Activated naive CD8-positive, alpha-beta T cell (primary cell): ENCODE measurements at regions not wholly inside any gene's neighbourhood (a gene's known extent, or its start where the extent isn't known, plus 50 kb on each side); places are given as distances from the start of the nearest gene placed in this dataset.

Source experiments
- H3K27ac Mint-ChIP-seq: one replicate; pipeline ENCODE4 v1.8.0; 2021; ENCODE audit warnings: mixed read lengths
- H3K27me3 Mint-ChIP-seq: one replicate; pipeline ENCODE4 v1.8.0; 2021; ENCODE audit warnings: mixed read lengths
- H3K36me3 Mint-ChIP-seq: one replicate; pipeline ENCODE4 v1.8.0; 2021; ENCODE audit warnings: mixed read lengths
- H3K4me1 Mint-ChIP-seq: one replicate; pipeline ENCODE4 v1.8.0; 2021; ENCODE audit warnings: low read depth, mixed read lengths
- H3K4me3 Mint-ChIP-seq: one replicate; pipeline ENCODE4 v1.8.0; 2021; ENCODE audit warnings: mild to moderate bottlenecking, mixed read lengths
- H3K9me3 Mint-ChIP-seq: one replicate; pipeline ENCODE4 v1.8.0; 2021; ENCODE audit warnings: low read depth, mixed read lengths

DNA sequence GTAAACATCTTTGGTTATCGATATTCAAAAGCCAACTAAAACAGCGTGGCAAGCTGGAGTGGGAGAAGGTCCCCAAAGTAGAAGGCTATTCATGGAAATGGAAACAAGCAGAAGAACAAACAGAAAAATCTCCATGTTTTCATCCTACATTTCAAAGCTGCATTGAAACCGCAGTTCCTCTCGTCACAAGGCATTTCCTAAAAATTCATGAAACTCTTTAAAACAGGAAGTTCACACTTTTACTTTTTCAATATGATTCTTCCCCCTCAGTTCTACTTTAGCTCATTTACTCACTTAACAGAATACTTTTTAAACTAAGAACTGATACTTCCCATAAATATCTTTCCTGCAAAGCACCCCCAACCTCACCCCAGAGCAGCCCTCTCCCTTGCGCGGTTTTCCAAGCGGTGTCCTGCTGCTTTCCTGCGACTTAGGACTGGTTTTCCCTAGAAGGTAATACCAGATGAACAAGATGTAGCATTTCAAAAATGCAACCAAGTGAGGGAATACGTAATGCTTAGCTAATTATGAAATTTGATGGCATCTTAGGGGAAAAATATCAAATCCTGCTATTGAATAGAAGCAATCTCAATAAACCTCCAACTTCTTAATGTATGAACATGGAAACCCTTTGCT, 228.3 kb upstream of the PKN2 start:
- Mint-ChIP-seq H3K9me3 (no peaks in the 10 kb centered on the region), H3K27ac (no peak overlapping the region), H3K4me1 (no peaks in the 10 kb centered on the region), H3K36me3 (no peaks in the 10 kb centered on the region), H3K4me3 (no peak overlapping the region), H3K27me3 (peaks cover 6% of the 10 kb centered on the region)

DNA sequence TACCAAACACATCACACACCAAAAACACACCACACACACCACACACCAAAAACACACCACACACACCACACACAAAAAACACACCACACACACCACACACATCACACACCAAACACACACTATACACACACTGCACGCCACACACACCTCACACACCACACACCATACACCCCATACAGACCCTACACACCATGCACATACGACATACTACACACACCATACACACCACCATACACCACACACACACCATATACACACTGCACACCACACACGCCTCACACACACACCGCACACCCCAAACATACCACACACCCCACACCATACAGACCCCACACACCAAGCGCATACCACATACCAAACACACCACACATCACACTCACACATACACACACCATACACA, 226.9 kb upstream of the PKN2 start:
- H3K27me3 Mint-ChIP-seq, result peaks cover 16% of the 10 kb centered on the region
- H3K4me3 Mint-ChIP-seq, result no peak overlapping the region
- H3K36me3 Mint-ChIP-seq, result no peaks in the 10 kb centered on the region
- H3K27ac Mint-ChIP-seq, result no peak overlapping the region
- H3K9me3 Mint-ChIP-seq, result no peaks in the 10 kb centered on the region
- H3K4me1 Mint-ChIP-seq, result no peaks in the 10 kb centered on the region

DNA sequence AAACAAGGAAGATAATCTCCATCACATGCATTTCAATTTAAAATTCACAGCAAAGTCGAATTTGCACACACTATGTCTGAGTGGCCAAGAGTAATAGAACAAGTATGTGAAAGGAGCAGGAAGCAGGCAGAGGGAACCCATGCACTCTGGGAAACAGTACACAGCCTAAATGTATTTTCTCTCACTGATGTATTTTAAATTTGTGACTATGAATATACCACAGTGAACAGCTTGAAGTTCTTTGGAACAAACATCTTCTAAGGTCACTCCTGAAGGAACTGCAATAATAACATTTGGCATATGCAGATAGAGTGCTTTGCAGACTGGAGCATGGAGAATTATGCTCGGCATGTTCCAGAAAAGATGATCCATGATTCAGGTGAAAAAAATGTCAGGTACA, 223.1 kb upstream of the PKN2 start:
- H3K27ac Mint-ChIP-seq, result no peak overlapping the region
- H3K36me3 Mint-ChIP-seq, result no peaks in the 10 kb centered on the region
- no peaks in the 10 kb centered on the region for H3K4me1 Mint-ChIP-seq
- H3K9me3 Mint-ChIP-seq, result no peaks in the 10 kb centered on the region
- H3K4me3 Mint-ChIP-seq, result no peak overlapping the region
- peaks cover 25% of the 10 kb centered on the region for H3K27me3 Mint-ChIP-seq

DNA sequence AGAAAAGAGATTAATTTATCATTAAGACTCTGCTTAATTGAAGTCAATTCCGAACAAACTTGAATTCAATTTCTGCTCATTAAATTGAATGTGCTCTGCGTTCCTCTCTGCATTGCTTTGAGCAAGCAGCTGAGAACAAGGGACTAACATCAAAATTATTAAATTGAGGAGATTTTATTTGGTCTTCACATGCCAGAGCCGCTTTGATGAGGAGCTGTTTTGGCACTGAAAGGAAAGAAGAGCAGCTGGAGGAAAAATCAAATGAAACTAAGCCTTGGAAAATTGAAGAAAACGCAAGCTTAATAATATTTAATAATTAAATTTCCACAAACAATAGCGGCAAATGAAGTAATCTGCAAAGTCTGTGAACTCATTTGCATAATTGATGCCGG, 222.0 kb upstream of the PKN2 start:
- Mint-ChIP-seq H3K27ac (no peak overlapping the region), H3K4me3 (no peak overlapping the region), H3K36me3 (no peaks in the 10 kb centered on the region), H3K9me3 (no peaks in the 10 kb centered on the region), H3K4me1 (no peaks in the 10 kb centered on the region), H3K27me3 (peaks cover 25% of the 10 kb centered on the region)

DNA sequence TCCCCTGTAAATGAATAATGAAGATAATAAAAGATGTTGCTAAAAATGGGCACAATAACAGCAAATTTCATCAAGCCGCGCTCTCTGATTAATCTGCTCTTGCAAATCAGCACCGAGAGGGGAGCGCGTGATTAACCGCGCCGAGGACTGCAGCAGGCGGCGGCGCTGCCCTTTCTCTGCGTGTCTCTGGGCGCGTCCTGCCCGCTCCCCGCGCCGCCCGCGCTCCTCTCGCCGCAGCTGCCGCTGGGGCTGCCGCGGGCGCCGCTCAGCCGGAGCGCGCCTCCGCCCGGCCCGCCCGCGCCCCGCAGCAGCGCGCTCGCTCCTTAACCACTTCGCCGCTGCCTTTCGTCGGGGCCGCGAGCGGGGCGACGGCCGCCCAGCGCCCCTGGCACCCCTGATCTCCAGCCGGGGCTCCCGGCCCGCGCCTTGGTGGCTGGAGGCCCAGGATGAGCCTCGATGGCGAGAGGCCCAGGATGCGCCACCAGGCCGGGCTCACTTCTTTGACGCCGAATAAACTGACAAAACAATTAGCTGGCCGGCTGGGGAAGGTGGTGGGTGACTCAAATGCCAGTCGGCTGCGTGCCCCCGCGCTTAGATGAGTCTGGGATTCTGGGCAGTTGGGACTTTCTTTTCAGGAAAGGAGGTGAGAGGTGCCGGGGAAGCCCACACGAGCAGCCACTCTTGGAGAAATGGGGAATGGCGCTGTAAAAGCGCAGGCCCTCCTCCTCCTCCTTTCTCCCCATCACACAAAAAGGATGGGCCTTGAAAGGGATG, 221.4 kb upstream of the PKN2 start:
- no peaks in the 10 kb centered on the region for H3K4me1 Mint-ChIP-seq
- H3K4me3 Mint-ChIP-seq, result no peak overlapping the region
- no peaks in the 10 kb centered on the region for H3K36me3 Mint-ChIP-seq
- no peak overlapping the region for H3K27ac Mint-ChIP-seq
- H3K9me3 Mint-ChIP-seq, result no peaks in the 10 kb centered on the region
- peaks cover 25% of the 10 kb centered on the region for H3K27me3 Mint-ChIP-seq

DNA sequence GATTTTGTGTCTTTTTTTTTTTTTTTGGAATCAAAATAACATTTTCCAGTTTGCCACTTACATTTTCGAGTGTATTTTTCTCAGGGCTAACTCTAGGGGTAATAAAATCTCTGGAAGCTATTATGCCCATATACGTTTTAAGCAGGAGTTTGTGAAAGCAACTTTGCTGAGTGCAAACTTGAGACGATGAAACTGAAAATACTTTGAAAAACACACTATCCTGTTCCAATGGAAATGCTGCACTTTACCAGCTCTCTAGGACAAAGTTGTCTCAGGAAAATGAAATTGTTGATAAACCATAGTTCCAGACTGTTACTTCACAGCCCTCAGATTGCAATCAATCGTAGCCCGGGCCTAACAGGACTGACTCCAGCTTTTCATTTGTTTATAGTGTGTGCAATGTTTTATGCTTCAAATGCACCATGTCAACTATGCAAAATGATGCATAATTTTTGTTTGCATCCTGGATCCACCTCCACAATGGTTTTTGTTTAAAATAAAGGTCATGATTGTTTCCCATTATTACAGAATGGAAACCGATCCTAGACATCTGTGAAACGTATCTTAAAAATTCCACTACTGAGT, 220.6 kb upstream of the PKN2 start:
- Mint-ChIP-seq H3K27me3 (peaks cover 25% of the 10 kb centered on the region), H3K9me3 (no peaks in the 10 kb centered on the region), H3K4me3 (no peak overlapping the region), H3K4me1 (no peaks in the 10 kb centered on the region), H3K27ac (no peak overlapping the region), H3K36me3 (no peaks in the 10 kb centered on the region)

DNA sequence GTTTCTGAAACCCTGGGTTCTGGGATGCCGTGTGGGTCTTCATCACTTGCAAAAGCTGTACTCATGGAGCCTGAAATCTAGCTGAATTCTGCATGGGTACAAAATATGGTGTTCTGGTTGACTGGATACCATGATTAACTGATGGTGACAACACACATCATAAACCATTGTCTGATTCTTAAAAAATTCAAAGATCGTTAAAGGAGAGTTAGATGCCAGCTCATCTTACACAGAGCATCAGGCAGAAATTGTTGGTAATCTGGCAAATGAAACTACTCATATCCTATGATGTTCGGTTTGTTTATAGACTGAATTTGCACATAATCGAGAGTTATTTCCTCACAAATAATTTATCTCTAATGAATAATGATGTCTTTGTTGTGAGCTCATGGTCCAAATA, 218.1 kb upstream of the PKN2 start:
- H3K4me3 Mint-ChIP-seq, result no peak overlapping the region
- no peaks in the 10 kb centered on the region for H3K36me3 Mint-ChIP-seq
- no peaks in the 10 kb centered on the region for H3K9me3 Mint-ChIP-seq
- H3K27ac Mint-ChIP-seq, result no peak overlapping the region
- H3K27me3 Mint-ChIP-seq, result peaks cover 20% of the 10 kb centered on the region
- H3K4me1 Mint-ChIP-seq, result no peaks in the 10 kb centered on the region

DNA sequence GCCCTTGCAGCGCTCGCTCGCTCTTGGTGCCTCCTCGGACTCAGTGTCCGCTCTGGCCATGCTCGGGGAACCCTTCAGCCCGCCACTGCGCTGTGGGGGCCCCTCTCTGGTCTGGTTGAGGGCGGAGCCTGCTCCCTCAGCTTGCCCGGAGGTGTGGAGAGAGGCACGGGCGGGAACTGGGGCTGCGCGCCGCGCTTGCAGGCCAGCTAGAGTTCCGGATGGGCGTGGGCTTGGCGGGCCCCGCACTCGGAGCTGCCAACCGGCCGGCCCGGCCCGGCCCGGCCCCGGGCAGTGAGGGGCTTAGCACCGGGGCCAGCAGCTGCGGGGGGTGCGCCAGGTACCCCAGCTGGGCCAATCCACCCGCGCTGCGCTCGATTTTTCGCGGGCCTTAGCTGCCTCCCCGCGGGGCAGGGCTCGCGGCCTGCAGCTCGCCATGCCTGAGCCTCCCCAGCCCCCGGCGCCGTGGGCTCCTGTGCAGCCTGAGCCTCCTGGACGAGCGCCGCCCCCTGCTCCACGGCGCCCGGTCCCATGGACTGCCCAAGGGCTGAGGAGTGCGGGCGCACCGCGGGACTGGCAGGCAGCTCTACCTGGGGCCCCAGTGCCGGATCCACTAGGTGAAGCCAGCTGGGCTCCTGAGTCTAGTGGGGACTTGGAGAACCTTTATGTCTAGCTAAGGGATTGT, 217.0 kb upstream of the PKN2 start:
- Mint-ChIP-seq H3K4me1 (no peaks in the 10 kb centered on the region), H3K4me3 (no peak overlapping the region), H3K9me3 (no peaks in the 10 kb centered on the region)

DNA sequence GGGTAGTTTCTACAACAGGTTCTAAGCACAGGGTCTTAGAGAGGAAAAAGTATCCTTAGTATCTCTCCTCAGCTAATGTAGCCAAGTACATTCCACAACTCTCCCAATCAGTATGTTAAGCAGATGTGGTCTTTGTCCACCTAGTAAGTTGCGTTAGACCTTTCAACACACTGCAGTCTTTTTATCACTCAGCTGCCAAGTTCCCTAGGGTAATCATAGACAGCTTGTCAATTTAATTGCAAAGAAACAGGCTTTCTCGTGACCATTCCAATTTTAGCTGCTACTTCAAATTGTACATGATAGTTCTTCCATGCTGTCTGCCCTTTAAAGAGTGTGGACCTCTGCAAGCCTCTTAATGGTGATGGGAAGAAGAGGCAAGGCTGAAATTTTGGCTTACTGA, 211.8 kb upstream of the PKN2 start:
- H3K27ac Mint-ChIP-seq, result no peak overlapping the region
- no peak overlapping the region for H3K4me3 Mint-ChIP-seq
- H3K9me3 Mint-ChIP-seq, result no peaks in the 10 kb centered on the region
- peaks cover 1% of the 10 kb centered on the region for H3K27me3 Mint-ChIP-seq
- H3K4me1 Mint-ChIP-seq, result no peaks in the 10 kb centered on the region
- H3K36me3 Mint-ChIP-seq, result no peaks in the 10 kb centered on the region

More for the DNA sequence above, 217.0 kb upstream of the PKN2 start:
- Mint-ChIP-seq H3K27me3 (peaks cover 15% of the 10 kb centered on the region), H3K27ac (no peak overlapping the region), H3K36me3 (no peaks in the 10 kb centered on the region)

DNA sequence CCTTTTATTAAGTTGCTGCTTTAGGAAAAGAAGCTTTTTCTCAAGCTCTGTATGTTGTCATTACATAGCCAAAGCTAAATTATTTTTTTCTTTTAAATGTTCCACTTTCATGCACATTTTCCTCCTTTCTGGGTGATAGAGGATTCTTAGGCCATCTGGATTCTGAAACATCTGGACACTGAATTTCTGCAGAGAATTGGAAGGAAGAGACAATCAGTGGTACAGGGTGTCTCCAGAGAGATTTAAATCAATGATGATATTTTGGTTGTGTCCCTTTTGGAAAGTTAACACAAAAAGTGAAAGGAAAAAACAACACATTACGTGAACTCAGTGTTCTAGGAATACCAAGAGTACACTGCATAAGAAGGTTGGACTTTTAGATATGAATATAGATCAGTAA, 211.4 kb upstream of the PKN2 start:
- Mint-ChIP-seq H3K4me3 (no peak overlapping the region), H3K4me1 (no peaks in the 10 kb centered on the region), H3K9me3 (no peaks in the 10 kb centered on the region), H3K27me3 (peaks cover 1% of the 10 kb centered on the region), H3K27ac (no peak overlapping the region), H3K36me3 (no peaks in the 10 kb centered on the region)

DNA sequence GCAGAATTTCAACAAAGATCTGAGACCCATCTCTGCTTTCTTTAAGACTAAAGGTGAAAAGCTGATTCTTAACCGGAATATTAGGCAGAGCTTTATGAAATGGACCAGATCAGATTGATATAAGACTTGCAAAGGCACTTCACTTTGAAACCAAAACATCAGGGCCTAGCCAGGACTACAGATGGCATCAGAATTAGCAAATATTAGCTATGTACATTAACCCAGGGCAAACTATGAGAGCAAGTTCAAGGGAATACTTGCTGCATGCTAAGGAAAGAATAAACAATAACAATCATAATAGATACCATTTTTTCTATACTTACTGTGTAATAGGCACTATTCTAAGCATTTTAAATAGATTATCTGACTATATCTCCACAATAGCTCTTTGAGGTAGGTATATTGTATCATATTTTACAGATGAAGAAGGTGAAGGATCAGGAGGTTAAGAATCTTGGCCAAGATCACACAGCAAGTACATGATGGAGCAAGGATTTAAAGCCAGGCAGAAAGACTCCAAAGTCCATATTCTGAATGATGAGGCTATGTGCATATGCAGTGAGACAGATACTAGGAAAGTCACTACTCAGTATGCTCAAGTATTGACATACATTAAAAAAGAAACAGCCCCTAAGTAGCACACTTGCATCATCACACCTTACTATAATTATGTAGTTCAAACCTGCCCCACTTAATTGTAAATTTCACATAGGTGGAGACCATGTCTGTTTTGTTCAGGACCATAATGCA, 209.3 kb upstream of the PKN2 start:
- H3K4me3 Mint-ChIP-seq, result no peak overlapping the region
- peaks cover 1% of the 10 kb centered on the region for H3K27me3 Mint-ChIP-seq
- H3K9me3 Mint-ChIP-seq, result no peaks in the 10 kb centered on the region
- H3K36me3 Mint-ChIP-seq, result no peaks in the 10 kb centered on the region
- no peak overlapping the region for H3K27ac Mint-ChIP-seq
- H3K4me1 Mint-ChIP-seq, result no peaks in the 10 kb centered on the region

DNA sequence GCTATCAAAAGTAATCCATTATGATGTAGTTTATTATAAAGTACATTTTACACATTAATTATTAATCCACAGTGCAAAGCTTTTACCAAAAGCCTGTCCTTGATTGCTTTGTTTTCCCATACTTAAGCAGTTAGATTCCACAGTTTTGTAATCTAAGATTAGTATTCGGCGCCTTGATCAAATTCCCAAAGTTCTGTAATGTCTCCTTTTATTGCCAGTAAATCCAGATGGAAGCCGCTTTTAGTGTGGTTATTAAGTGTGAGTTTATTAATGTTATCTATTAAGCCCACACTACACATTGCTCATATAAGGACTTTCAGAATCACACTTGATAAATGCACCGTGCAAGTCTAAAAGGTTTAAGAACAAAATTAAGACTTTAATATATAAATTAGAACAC, 199.2 kb upstream of the PKN2 start:
- Mint-ChIP-seq H3K4me1 (no peaks in the 10 kb centered on the region), H3K9me3 (no peaks in the 10 kb centered on the region), H3K27ac (no peak overlapping the region), H3K36me3 (no peaks in the 10 kb centered on the region), H3K4me3 (no peak overlapping the region), H3K27me3 (peaks cover 12% of the 10 kb centered on the region)

DNA sequence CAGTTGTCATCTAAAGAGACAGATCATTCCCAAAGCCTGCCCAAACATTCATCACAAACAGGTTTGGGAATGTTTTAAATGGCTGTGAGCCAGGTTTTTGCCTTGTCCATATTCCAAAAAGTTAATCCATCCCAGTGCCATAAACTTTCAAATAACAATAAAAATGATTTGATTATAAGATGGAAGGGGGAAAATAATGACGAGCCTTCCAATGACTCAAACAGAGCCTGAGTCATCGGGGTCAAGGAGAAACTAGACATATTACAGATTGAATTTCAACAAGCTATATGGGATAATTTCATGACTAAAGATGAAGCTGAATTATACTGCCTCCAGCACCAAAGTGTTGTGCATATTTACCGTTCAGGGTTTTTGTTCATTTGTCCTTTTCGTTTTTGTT, 195.8 kb upstream of the PKN2 start:
- Mint-ChIP-seq H3K4me3 (no peak overlapping the region), H3K27me3 (peaks cover 11% of the 10 kb centered on the region), H3K36me3 (no peaks in the 10 kb centered on the region), H3K9me3 (no peaks in the 10 kb centered on the region), H3K4me1 (no peaks in the 10 kb centered on the region), H3K27ac (no peak overlapping the region)

DNA sequence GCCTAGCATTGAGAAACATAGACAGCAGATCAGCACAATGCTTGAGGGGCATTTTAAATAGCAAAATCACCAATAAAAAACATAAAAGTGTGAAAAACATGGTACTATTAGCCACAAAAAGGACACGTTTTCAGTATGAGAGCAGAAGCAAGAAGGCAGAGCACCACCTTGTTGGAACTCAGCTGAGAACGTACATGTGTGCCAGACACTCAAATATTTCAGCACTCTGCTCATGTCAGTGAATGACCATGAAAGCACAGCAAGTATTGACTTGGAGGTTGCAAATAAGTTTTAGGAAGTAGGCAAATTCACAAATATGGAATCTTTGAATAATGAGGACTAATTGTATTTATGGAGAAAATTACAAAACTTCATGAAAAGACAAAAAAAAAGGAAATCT, 193.4 kb upstream of the PKN2 start:
- no peaks in the 10 kb centered on the region for H3K9me3 Mint-ChIP-seq
- H3K27ac Mint-ChIP-seq, result no peak overlapping the region
- no peaks in the 10 kb centered on the region for H3K4me1 Mint-ChIP-seq
- H3K4me3 Mint-ChIP-seq, result no peak overlapping the region
- H3K27me3 Mint-ChIP-seq, result peaks cover 8% of the 10 kb centered on the region
- H3K36me3 Mint-ChIP-seq, result no peaks in the 10 kb centered on the region

DNA sequence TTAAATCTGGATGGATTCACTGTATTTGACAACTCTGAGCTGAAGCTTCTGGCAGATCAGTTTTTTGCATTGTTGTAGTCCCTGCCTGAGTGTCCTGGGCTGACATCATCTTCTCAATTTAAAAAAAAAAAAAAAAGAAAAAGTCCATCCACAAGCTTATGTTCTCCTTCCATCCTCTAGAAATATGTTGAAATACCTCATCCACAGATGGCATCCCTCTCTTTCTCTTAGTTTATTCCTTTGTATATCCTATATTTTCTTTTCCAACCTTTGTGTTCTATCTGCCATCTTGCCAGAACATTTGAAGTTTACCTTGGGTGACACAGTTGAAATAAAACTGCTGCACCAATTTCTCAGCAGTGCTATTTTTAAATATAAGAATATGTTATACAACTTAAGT, 184.4 kb upstream of the PKN2 start:
- Mint-ChIP-seq H3K36me3 (no peaks in the 10 kb centered on the region), H3K27ac (no peak overlapping the region), H3K9me3 (no peaks in the 10 kb centered on the region), H3K4me3 (no peak overlapping the region), H3K27me3 (peaks cover 1% of the 10 kb centered on the region), H3K4me1 (no peaks in the 10 kb centered on the region)
